Neural progenitor cell (in vitro differentiated cells): ENCODE measurements at regions not wholly inside any gene's neighbourhood (a gene's known extent, or its start where the extent isn't known, plus 50 kb on each side); places are given as distances from the start of the nearest gene placed in this dataset.

Source experiments
- CTCF ChIP-seq: fragments of 200-600 bp; sonication (generic); IDR thresholded peaks from 2 replicates; pipeline ENCODE4 v1.5.1; 2017; ENCODE audit warnings: antibody characterized with exemption, mild to moderate bottlenecking
- EZH2 ChIP-seq: fragments of 200-600 bp; sonication (generic); IDR thresholded peaks from 2 replicates; pipeline ENCODE4 v1.6.1; 2017; ENCODE audit warnings: antibody characterized with exemption, mild to moderate bottlenecking, moderate library complexity
- EZH2phosphoT487 ChIP-seq: fragments of 200-600 bp; sonication (generic); IDR thresholded peaks from 2 replicates; pipeline ENCODE4 v1.6.1; 2017; ENCODE audit warnings: antibody characterized with exemption

GRCh38 chr5:35316611-35317274 lies 86.5 kb upstream of the PRLR start:
- TF ChIP-seq CTCF: no peak
- TF ChIP-seq EZH2: no peak
- TF ChIP-seq EZH2phosphoT487: no peak
